ENCODE measurements at regions not wholly inside any gene's neighbourhood (a gene's known extent, or its start where the extent isn't known, plus 50 kb on each side); places are given as distances from the start of the nearest gene placed in this dataset.

DNA sequence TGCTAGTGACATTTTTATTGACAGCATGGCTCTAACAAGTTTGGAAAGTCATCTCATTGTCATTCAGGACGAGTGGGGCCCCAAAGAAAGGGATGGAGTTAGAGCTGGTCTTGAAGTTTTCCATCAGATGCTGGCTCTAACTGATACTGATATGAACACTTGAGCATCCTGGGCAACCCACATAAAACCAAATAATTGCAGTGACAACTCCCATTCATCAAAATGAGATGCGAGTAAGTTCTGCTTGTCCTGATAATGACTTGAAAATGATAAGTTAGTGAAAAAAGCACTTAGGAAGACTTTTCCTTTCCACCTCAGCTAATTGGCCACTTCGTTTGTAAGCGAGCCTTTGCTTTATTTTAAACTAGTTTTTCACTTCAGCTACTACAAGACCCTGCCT lies 147.6 kb downstream of the SP3 start:
- Histone ChIP-seq H3K27me3 (replicated peaks; ENCODE audit: control insufficient read depth, insufficient read depth, low read length) (no peaks in the 10 kb centered on the region; the same call in 1 of the 2 replicates), H3K4me3 (replicated peaks; ENCODE audit: low read depth, low read length) (no peak overlapping the region), H3K36me3 (ENCODE audit: control insufficient read depth, insufficient read depth, low read length) (no peaks in the 10 kb centered on the region)
- no peak for TF ChIP-seq CTCF (IDR thresholded peaks at IDR 0.05; ENCODE audit: insufficient read depth, low read length, poor library complexity, severe bottlenecking)
- DNase-seq (ENCODE audit: extremely low read depth, insufficient read length): no peak

DNA sequence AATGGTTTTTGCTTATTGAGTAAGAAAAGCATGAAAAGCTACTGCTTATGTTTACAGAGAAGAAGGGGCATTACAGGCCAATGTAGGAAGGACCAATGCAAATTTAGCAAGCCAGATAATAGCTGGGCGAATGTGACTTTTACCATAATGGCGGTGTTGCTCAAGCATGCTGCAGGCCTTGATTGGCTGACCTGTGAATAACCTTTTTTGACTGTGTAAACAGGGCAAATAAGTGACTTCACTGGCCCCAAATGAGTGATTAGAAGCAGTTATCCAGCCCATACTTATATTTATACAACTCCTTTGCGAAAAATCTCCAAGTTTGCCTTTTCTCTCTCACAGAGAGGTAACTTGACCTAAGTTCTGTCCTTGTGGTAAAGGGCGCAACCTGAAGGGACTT lies 146.9 kb downstream of the SP3 start:
- no peaks in the 10 kb centered on the region for H3K36me3 ChIP-seq (ENCODE audit: control insufficient read depth, insufficient read depth, low read length)
- no peak for DNase-seq (ENCODE audit: extremely low read depth, insufficient read length)
- no peaks in the 10 kb centered on the region; the same call in 1 of the 2 replicates for H3K27me3 ChIP-seq (replicated peaks; ENCODE audit: control insufficient read depth, insufficient read depth, low read length)
- TF ChIP-seq CTCF (IDR thresholded peaks at IDR 0.05; ENCODE audit: insufficient read depth, low read length, poor library complexity, severe bottlenecking): no peak
- no peak overlapping the region for H3K4me3 ChIP-seq (replicated peaks; ENCODE audit: low read depth, low read length)

- DNase-seq (ENCODE audit: extremely low read depth, insufficient read length): no peak
- Histone ChIP-seq H3K27me3 (replicated peaks; ENCODE audit: control insufficient read depth, insufficient read depth, low read length) (no peaks in the 10 kb centered on the region; the same call in 1 of the 2 replicates), H3K4me3 (replicated peaks; ENCODE audit: low read depth, low read length) (no peak overlapping the region), H3K36me3 (ENCODE audit: control insufficient read depth, insufficient read depth, low read length) (no peaks in the 10 kb centered on the region)
- no peak for TF ChIP-seq CTCF (IDR thresholded peaks at IDR 0.05; ENCODE audit: insufficient read depth, low read length, poor library complexity, severe bottlenecking)
Measured at GRCh38 chr2:173819852-173820251, 145.3 kb downstream of the SP3 start.

DNA sequence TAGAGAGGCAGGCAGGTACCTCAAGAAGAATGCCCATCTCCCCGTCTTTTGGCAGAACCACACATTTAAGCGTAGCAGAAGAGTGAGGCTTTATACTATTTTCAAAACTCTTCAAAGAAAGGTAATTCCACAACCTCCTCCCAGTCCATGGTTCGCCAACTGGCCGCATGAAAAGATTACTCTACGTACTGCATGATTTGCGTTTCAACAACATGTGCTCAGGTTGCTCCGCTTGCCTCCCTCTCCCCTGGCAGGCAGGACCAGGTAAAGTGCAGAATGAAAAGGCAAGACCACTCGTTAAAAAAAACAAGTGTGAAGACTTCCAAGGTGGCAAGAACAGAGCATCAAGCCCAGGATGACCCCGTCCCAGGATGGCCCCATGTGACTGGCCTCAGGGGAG lies 143.7 kb downstream of the SP3 start:
- no peak for TF ChIP-seq CTCF (IDR thresholded peaks at IDR 0.05; ENCODE audit: insufficient read depth, low read length, poor library complexity, severe bottlenecking)
- Histone ChIP-seq H3K27me3 (replicated peaks; ENCODE audit: control insufficient read depth, insufficient read depth, low read length) (no peaks in the 10 kb centered on the region; the same call in 1 of the 2 replicates), H3K4me3 (replicated peaks; ENCODE audit: low read depth, low read length) (no peak overlapping the region), H3K36me3 (ENCODE audit: control insufficient read depth, insufficient read depth, low read length) (no peaks in the 10 kb centered on the region)
- DNase-seq (ENCODE audit: extremely low read depth, insufficient read length): no peak

GRCh38 chr2:173822889-173823542 lies 142.2 kb downstream of the SP3 start:
- Histone ChIP-seq H3K4me3 (replicated peaks; ENCODE audit: low read depth, low read length) (no peak overlapping the region), H3K36me3 (ENCODE audit: control insufficient read depth, insufficient read depth, low read length) (no peaks in the 10 kb centered on the region), H3K27me3 (replicated peaks; ENCODE audit: control insufficient read depth, insufficient read depth, low read length) (no peaks in the 10 kb centered on the region; the same call in 1 of the 2 replicates)
- TF ChIP-seq CTCF (IDR thresholded peaks at IDR 0.05; ENCODE audit: insufficient read depth, low read length, poor library complexity, severe bottlenecking): no peak
- no peak for DNase-seq (ENCODE audit: extremely low read depth, insufficient read length)

- TF ChIP-seq CTCF (IDR thresholded peaks at IDR 0.05; ENCODE audit: insufficient read depth, low read length, poor library complexity, severe bottlenecking): no peak
- no peaks in the 10 kb centered on the region; the same call in 1 of the 2 replicates for H3K27me3 ChIP-seq (replicated peaks; ENCODE audit: control insufficient read depth, insufficient read depth, low read length)
- no peak overlapping the region for H3K4me3 ChIP-seq (replicated peaks; ENCODE audit: low read depth, low read length)
- H3K36me3 ChIP-seq (ENCODE audit: control insufficient read depth, insufficient read depth, low read length): no peaks in the 10 kb centered on the region
- DNase-seq (ENCODE audit: extremely low read depth, insufficient read length): no peak
Measured at GRCh38 chr2:173823543-173823939, 141.6 kb downstream of the SP3 start.

All from GM06990 (cell line).